ENCODE measurements at regions not wholly inside any gene's neighbourhood (a gene's known extent, or its start where the extent isn't known, plus 50 kb on each side); places are given as distances from the start of the nearest gene placed in this dataset.

DNA sequence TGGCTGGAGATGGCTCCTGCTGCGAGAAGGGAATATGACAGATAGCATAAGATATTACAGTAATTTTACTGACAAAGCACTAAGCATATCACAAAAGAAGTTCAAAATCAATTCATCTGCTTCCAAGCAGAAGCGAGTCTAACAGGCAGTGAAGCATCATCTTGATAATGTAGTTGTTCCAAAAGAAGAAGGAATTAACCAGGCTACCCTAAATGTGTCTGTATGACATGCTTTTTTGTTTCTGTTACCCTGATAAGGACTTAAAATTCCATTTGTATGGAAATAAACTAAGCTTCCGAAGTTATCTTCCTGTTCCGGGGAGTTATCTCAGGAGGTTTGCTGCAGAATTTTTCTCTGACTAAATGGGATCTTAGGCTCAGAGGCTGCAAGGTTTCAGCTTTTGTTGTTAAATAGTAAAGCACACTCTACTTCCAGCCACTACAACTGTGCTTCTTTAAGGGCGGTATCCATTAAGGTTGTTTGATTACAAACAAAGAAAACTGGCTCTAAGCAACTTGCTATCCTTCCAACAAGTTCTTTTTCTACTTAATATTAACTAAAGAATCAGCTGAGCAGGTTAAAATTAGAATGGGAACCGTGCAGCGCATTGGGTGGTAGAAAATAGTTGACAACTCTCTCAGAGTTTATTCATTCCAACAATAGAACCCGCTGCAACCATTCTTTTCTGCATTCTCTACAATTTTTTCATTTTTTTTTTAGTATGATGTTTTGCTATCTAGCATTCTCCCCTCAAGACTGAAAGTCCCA lies 607.3 kb downstream of the UQCRFS1 start:
- no peak overlapping the region for H3K9ac ChIP-seq (replicated peaks; ENCODE audit: extremely low read depth, insufficient read depth, low read length)
- DNase-seq (ENCODE audit: low read depth, low spot score): no peak

More for the DNA sequence above, 607.3 kb downstream of the UQCRFS1 start:
- no peak overlapping the region for H3K4me2 ChIP-seq (ENCODE audit: insufficient read depth, low read length)
- peaks cover 5% of the 10 kb centered on the region for H3K9me3 ChIP-seq (replicated peaks; ENCODE audit: control insufficient read depth, insufficient read depth, low read length)
- dilution Hi-C loops (cut with MboI; ENCODE audit: extremely low pct_ligation_motif_present, low sequenced_read_pairs) (no loop called here), intact Hi-C loops (cut with micrococcal nuclease) (no loop called here)
- no peaks in the 10 kb centered on the region for H3K79me2 ChIP-seq (ENCODE audit: control insufficient read depth, insufficient read depth, low read length)
- no peaks in the 10 kb centered on the region for H3K36me3 ChIP-seq (ENCODE audit: control insufficient read depth in 2 of 2, extremely low read depth in 1 of 2, insufficient read depth in 2 of 2, low read length in 2 of 2)
- no TSS peak for BruUV-seq (replicated peaks)
- POLR2A ChIA-PET: no interaction called here
- TF ChIP-seq MYC (IDR thresholded peaks at IDR 0.05; ENCODE audit: low read depth, low read length): no peak
- TF ChIP-seq FOS (IDR thresholded peaks at IDR 0.05; ENCODE audit: borderline replicate concordance, insufficient read depth, low read length): no peak
- TF ChIP-seq, protein P1, sequence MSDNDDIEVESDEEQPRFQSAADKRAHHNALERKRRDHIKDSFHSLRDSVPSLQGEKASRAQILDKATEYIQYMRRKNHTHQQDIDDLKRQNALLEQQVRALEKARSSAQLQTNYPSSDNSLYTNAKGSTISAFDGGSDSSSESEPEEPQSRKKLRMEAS (IDR thresholded peaks at IDR 0.05; ENCODE audit: insufficient read depth, insufficient read length): no peak
- TF ChIP-seq GATA2 (IDR thresholded peaks at IDR 0.05; ENCODE audit: insufficient read depth, insufficient read length, low read depth, low read length): no peak
- TF ChIP-seq EZH2 (IDR thresholded peaks at IDR 0.05; ENCODE audit: borderline replicate concordance, low read depth, low read length, severe bottlenecking): no peak
- no peak for TF ChIP-seq JUN (IDR thresholded peaks at IDR 0.05; ENCODE audit: borderline replicate concordance, insufficient read depth, insufficient read length, low read depth)
- TF ChIP-seq, protein P2, sequence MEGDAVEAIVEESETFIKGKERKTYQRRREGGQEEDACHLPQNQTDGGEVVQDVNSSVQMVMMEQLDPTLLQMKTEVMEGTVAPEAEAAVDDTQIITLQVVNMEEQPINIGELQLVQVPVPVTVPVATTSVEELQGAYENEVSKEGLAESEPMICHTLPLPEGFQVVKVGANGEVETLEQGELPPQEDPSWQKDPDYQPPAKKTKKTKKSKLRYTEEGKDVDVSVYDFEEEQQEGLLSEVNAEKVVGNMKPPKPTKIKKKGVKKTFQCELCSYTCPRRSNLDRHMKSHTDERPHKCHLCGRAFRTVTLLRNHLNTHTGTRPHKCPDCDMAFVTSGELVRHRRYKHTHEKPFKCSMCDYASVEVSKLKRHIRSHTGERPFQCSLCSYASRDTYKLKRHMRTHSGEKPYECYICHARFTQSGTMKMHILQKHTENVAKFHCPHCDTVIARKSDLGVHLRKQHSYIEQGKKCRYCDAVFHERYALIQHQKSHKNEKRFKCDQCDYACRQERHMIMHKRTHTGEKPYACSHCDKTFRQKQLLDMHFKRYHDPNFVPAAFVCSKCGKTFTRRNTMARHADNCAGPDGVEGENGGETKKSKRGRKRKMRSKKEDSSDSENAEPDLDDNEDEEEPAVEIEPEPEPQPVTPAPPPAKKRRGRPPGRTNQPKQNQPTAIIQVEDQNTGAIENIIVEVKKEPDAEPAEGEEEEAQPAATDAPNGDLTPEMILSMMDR (IDR thresholded peaks at IDR 0.05; ENCODE audit: extremely low read depth in 1 of 2, insufficient read depth in 1 of 2, low read depth in 1 of 2, low read length in 2 of 2): no peak
- TF ChIP-seq POLR2AphosphoS5 (IDR thresholded peaks at IDR 0.05; ENCODE audit: insufficient read depth, low read depth, low read length): no peak
- no peak for TF ChIP-seq POLR2A (IDR thresholded peaks at IDR 0.05; ENCODE audit: low read depth, low read length)
- H3K27me3 ChIP-seq (ENCODE audit: control insufficient read depth in 2 of 2, insufficient read depth in 2 of 2, low read length in 2 of 2): no peaks in the 10 kb centered on the region
- no peak overlapping the region for H3K27ac ChIP-seq (ENCODE audit: insufficient read depth, low read depth, low read length)
- no peaks in the 10 kb centered on the region for H3K9me1 ChIP-seq (replicated peaks; ENCODE audit: control insufficient read depth, extremely low read depth, insufficient read depth, low read length)
- H4K20me1 ChIP-seq (replicated peaks; ENCODE audit: control insufficient read depth, extremely low read depth, insufficient read depth, low read length): no peaks in the 10 kb centered on the region
- FAIRE-seq: no peak
- H3K4me1 ChIP-seq (ENCODE audit: control insufficient read depth, extremely low read depth, insufficient read depth, low read length): no peaks in the 10 kb centered on the region
- CTCF ChIA-PET: no interaction called here
- H3K4me3 ChIP-seq (replicated peaks in 1 of 3; ENCODE audit: insufficient read depth in 1 of 3, low read depth in 1 of 3, low read length in 3 of 3): no peak overlapping the region
- H2AFZ ChIP-seq (ENCODE audit: low read depth, low read length): no peak overlapping the region

Measured in endothelial cell of umbilical vein (primary cell).